ENCODE measurements at regions not wholly inside any gene's neighbourhood (a gene's known extent, or its start where the extent isn't known, plus 50 kb on each side); places are given as distances from the start of the nearest gene placed in this dataset.

DNA sequence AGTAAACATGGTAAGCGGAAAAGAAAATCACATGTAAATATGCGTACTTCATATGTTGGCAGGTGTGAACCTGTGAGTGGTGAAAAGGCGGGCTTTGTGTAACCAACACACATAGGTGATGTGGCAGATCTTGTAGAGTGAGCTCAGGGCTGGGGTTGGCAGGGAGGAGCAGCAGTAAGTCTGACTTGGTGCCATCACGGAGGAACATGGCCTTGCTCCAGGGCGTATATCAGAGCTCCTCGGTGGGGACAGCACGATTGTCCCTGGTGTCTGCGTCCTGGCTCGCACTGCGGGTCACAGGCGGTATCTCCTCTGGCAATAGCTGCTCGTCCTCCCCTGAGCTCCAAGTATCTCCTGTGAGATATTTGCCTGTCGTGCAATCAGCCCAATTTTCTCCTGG lies 733.6 kb downstream of the TRIML1 start:
- TF ChIP-seq, protein P1, sequence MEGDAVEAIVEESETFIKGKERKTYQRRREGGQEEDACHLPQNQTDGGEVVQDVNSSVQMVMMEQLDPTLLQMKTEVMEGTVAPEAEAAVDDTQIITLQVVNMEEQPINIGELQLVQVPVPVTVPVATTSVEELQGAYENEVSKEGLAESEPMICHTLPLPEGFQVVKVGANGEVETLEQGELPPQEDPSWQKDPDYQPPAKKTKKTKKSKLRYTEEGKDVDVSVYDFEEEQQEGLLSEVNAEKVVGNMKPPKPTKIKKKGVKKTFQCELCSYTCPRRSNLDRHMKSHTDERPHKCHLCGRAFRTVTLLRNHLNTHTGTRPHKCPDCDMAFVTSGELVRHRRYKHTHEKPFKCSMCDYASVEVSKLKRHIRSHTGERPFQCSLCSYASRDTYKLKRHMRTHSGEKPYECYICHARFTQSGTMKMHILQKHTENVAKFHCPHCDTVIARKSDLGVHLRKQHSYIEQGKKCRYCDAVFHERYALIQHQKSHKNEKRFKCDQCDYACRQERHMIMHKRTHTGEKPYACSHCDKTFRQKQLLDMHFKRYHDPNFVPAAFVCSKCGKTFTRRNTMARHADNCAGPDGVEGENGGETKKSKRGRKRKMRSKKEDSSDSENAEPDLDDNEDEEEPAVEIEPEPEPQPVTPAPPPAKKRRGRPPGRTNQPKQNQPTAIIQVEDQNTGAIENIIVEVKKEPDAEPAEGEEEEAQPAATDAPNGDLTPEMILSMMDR (IDR thresholded peaks at IDR 0.05; ENCODE audit: low read length): no peak
- TF ChIP-seq EZH2phosphoT487 (IDR thresholded peaks at IDR 0.05; ENCODE audit: low read length): no peak
